ENCODE measurements at regions not wholly inside any gene's neighbourhood (a gene's known extent, or its start where the extent isn't known, plus 50 kb on each side); places are given as distances from the start of the nearest gene placed in this dataset.

DNA sequence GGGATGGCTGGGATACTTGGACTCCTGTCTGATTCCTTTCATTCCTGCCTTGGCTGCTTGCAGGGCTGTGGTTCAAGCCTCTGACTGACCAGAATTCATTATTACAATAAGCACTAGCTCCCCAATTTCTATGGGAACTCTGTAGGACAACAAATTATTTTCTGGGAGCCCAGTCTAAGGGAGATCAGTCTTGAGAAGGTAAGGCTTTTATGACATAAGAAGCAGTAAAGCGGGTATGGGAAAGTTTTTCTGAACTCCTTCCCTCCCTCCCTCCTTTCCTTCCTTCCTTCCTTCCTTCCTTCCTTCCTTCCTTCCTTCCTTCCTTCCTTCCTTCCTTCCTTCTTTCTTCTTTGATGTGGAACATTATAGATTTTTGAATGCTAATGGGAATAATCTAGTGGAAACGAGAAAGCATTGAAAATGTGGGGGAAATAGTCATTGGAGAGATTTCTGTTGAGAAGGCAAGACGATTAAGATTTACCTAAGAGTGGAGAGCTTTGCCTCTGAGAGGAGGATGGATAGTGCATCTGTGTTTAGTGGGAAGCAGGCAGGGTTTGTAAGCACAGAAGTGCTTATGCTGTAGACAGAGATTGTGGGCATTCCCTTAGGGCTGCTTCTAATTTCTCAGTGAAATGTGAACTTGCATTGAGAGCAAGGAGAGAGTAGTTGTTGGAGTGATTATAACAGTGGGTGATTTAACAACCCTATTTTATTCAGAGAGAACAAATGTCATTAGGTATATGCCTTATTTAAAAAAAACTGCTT lies 201.5 kb downstream of the DNAJB9 start:
- TF ChIP-seq EZH2 (IDR thresholded peaks at IDR 0.05; ENCODE audit: low read length, unreplicated experiment), result no peak
- TF ChIP-seq, protein P1, sequence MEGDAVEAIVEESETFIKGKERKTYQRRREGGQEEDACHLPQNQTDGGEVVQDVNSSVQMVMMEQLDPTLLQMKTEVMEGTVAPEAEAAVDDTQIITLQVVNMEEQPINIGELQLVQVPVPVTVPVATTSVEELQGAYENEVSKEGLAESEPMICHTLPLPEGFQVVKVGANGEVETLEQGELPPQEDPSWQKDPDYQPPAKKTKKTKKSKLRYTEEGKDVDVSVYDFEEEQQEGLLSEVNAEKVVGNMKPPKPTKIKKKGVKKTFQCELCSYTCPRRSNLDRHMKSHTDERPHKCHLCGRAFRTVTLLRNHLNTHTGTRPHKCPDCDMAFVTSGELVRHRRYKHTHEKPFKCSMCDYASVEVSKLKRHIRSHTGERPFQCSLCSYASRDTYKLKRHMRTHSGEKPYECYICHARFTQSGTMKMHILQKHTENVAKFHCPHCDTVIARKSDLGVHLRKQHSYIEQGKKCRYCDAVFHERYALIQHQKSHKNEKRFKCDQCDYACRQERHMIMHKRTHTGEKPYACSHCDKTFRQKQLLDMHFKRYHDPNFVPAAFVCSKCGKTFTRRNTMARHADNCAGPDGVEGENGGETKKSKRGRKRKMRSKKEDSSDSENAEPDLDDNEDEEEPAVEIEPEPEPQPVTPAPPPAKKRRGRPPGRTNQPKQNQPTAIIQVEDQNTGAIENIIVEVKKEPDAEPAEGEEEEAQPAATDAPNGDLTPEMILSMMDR (conservative IDR thresholded peaks at IDR 0.05; ENCODE audit: low read depth, low read length), result no peak

Data from PC-3 (cell line).